H9 (cell line): ENCODE measurements at regions not wholly inside any gene's neighbourhood (a gene's known extent, or its start where the extent isn't known, plus 50 kb on each side); places are given as distances from the start of the nearest gene placed in this dataset.

ENCODE experiments used
- DNase-seq: peaks from one replicate; pipeline ENCODE4 v3.0.0-alpha.2; 2017
- H2AFZ ChIP-seq: one replicate; pipeline ENCODE4 v1.6.1; 2013; ENCODE audit warnings: mild to moderate bottlenecking, low read length, control low read depth, moderate library complexity
- H2AK5ac ChIP-seq: 2 replicates; pipeline ENCODE4 v1.6.1; 2013; ENCODE audit warnings: low read length, control low read depth, mixed read lengths; ENCODE audit not compliant: insufficient read length
- H2BK120ac ChIP-seq: one replicate; pipeline ENCODE4 v1.6.1; 2013; ENCODE audit warnings: low read depth, mild to moderate bottlenecking, low read length, control low read depth, inconsistent platforms; ENCODE audit not compliant: poor library complexity, severe bottlenecking
- H2BK12ac ChIP-seq: 2 replicates; pipeline ENCODE4 v1.6.1; 2013; ENCODE audit warnings: low read length, control low read depth, mixed read lengths, low read depth; ENCODE audit not compliant: insufficient read length
- H2BK15ac ChIP-seq: 2 replicates; pipeline ENCODE4 v1.6.1; 2013; ENCODE audit warnings: low read depth, low read length, control low read depth
- H2BK20ac ChIP-seq: one replicate; pipeline ENCODE4 v1.6.1; 2013; ENCODE audit warnings: low read depth, mild to moderate bottlenecking, low read length, control low read depth, inconsistent platforms; ENCODE audit not compliant: poor library complexity, severe bottlenecking
- H2BK5ac ChIP-seq: 2 replicates; pipeline ENCODE4 v1.6.1; 2013; ENCODE audit warnings: low read length, control low read depth, mixed read lengths; ENCODE audit not compliant: insufficient read length
- H3K14ac ChIP-seq: 2 replicates; pipeline ENCODE4 v1.6.1; 2013; ENCODE audit warnings: low read length, control low read depth; ENCODE audit not compliant: insufficient read depth
- H3K18ac ChIP-seq: 2 replicates; pipeline ENCODE4 v1.6.1; 2013; ENCODE audit warnings: low read depth, mild to moderate bottlenecking, mixed read lengths, low read length, control low read depth; ENCODE audit not compliant: insufficient read length
- H3K23ac ChIP-seq: 2 replicates; pipeline ENCODE4 v1.6.1; 2013; ENCODE audit warnings: low read length, control low read depth, mixed read lengths, low read depth; ENCODE audit not compliant: insufficient read length
- H3K23me2 ChIP-seq: 2 replicates; pipeline ENCODE4 v1.6.1; 2013; ENCODE audit warnings: low read depth, mild to moderate bottlenecking, mixed read lengths, low read length, control low read depth; ENCODE audit not compliant: insufficient read length, poor library complexity, severe bottlenecking
- H3K27ac ChIP-seq: 2 replicates; pipeline ENCODE4 v1.5.1; 2013; ENCODE audit warnings: low read length, control low read depth, mixed read lengths, low read depth; ENCODE audit not compliant: insufficient read length
- H3K27me3 ChIP-seq: 2 replicates; pipeline ENCODE4 v1.6.1; 2013; ENCODE audit warnings: low read length, control low read depth, inconsistent platforms; ENCODE audit not compliant: insufficient read depth
- H3K4ac ChIP-seq: 2 replicates; pipeline ENCODE4 v1.6.1; 2013; ENCODE audit warnings: low read depth, mild to moderate bottlenecking, control low read depth, inconsistent platforms, low read length, moderate library complexity
- H3K4me1 ChIP-seq: 2 replicates; pipeline ENCODE4 v1.6.1; 2013; ENCODE audit warnings: low read length, control low read depth, inconsistent platforms; ENCODE audit not compliant: insufficient read depth
- H3K4me2 ChIP-seq: 2 replicates; pipeline ENCODE4 v1.6.1; 2013; ENCODE audit warnings: low read length, control low read depth, mixed read lengths; ENCODE audit not compliant: insufficient read length, insufficient read depth
- H3K56ac ChIP-seq: 2 replicates; pipeline ENCODE4 v1.6.1; 2013; ENCODE audit warnings: low read depth, mild to moderate bottlenecking, mixed read lengths, low read length, control low read depth; ENCODE audit not compliant: insufficient read length
- H3K79me1 ChIP-seq: 2 replicates; pipeline ENCODE4 v1.6.1; 2013; ENCODE audit warnings: low read depth, mild to moderate bottlenecking, moderate library complexity, low read length, control low read depth, inconsistent platforms; ENCODE audit not compliant: insufficient read depth, poor library complexity, severe bottlenecking
- H3K79me2 ChIP-seq: 2 replicates; pipeline ENCODE4 v1.6.1; 2013; ENCODE audit warnings: low read length, control low read depth, inconsistent platforms; ENCODE audit not compliant: insufficient read depth
- H3K9ac ChIP-seq: 2 replicates; pipeline ENCODE4 v1.6.1; 2013; ENCODE audit warnings: low read length, control low read depth, mixed read lengths; ENCODE audit not compliant: insufficient read length; ENCODE audit errors: extremely low read depth
- H3K9me3 ChIP-seq: one replicate; pipeline ENCODE4 v1.6.1; 2013; ENCODE audit warnings: low read depth, low read length, inconsistent platforms; ENCODE audit not compliant: control insufficient read depth
- H3T11ph ChIP-seq: one replicate; pipeline ENCODE4 v1.6.1; 2013; ENCODE audit warnings: mild to moderate bottlenecking, low read length, control low read depth, inconsistent platforms
- H4K20me1 ChIP-seq: one replicate; pipeline ENCODE4 v1.6.1; 2013; ENCODE audit not compliant: control insufficient read depth, insufficient read length, insufficient read depth
- H4K5ac ChIP-seq: 2 replicates; pipeline ENCODE4 v1.6.1; 2013; ENCODE audit warnings: low read depth, mild to moderate bottlenecking, mixed read lengths, low read length, control low read depth; ENCODE audit not compliant: insufficient read length
- H4K8ac ChIP-seq: replicated peaks from 2 replicates; pipeline ENCODE4 v1.6.1; 2013; ENCODE audit warnings: low read length, control low read depth, mixed read lengths, low read depth; ENCODE audit not compliant: insufficient read length
- H4K91ac ChIP-seq: 2 replicates; pipeline ENCODE4 v1.6.1; 2013; ENCODE audit warnings: low read depth, mild to moderate bottlenecking, moderate library complexity, mixed read lengths, low read length, control low read depth; ENCODE audit not compliant: insufficient read length
- H3K27ac Mint-ChIP-seq, 3 experiments: 2 replicates in 2 of 3; 3 replicates in 1 of 3; pipeline ENCODE4 v1.8.0; 2020 to 2021; ENCODE audit warnings: mixed read lengths in 3 of 3, mild to moderate bottlenecking in 1 of 3, moderate library complexity in 1 of 3
- H3K27me3 Mint-ChIP-seq: 2 replicates; pipeline ENCODE4 v1.8.0; 2021; ENCODE audit warnings: low read depth, mild to moderate bottlenecking, moderate library complexity, mixed read lengths
- H3K36me3 Mint-ChIP-seq, 3 experiments: 2 replicates in 2 of 3; 3 replicates in 1 of 3; pipeline ENCODE4 v1.8.0; 2020 to 2021; ENCODE audit warnings: low read depth in 3 of 3, mixed read lengths in 3 of 3; ENCODE audit not compliant: insufficient read depth in 1 of 3
- H3K4me1 Mint-ChIP-seq, 2 experiments: 2 replicates each; pipeline ENCODE4 v1.8.0; 2020; ENCODE audit warnings: mixed read lengths in 2 of 2
- H3K4me3 Mint-ChIP-seq, 2 experiments: 2 replicates in 1 of 2; 3 replicates in 1 of 2; pipeline ENCODE4 v1.8.0; 2020 to 2021; ENCODE audit warnings: mild to moderate bottlenecking in 2 of 2, mixed read lengths in 2 of 2, moderate library complexity in 1 of 2
- H3K9me3 Mint-ChIP-seq, 2 experiments: 2 replicates in 1 of 2; 3 replicates in 1 of 2; pipeline ENCODE4 v1.8.0; 2020; ENCODE audit warnings: mild to moderate bottlenecking in 2 of 2, mixed read lengths in 2 of 2, moderate library complexity in 1 of 2
- WGBS: extraction: QIAGEN DNeasy Blood & Tissue Kit; methylation state at CpG from one replicate; pipeline ENCODE4 v1.1.7; 2013; ENCODE audit warnings: missing lambda C conversion rate, low lambda C conversion rate, mixed read lengths; ENCODE audit not compliant: insufficient read length; ENCODE audit errors: extremely low coverage; 5-methylcytosine and 5-hydroxymethylcytosine counted together
- TF ChIP-seq, protein P1 (sequence below): fragments of 200-600 bp; sonication (generic); conservative IDR thresholded peaks from 3 replicates; pipeline ENCODE4 v1.8.0; 2021; ENCODE audit warnings: antibody characterized with exemption, mild to moderate bottlenecking

DNA sequence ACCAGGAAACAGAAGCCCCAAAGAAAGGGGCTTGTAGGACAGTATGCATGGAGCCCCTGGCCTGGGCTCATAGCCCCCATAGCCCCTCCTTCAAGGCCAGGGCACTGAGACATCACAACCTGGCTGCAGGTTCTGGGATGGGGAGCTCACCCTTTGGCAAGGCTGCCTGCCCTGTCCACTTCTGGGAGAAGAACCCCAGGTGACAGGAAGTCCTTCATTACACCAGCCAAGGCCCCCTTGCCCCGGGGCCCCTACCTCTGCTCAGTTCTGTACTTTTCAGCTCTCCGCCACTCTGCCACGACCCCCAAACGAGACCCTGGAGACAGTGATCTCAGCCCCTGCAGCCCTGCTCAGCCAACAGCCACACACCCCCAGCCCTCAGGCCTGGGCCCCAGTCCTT, 223.2 kb upstream of the RTL1 start:
- Mint-ChIP-seq H3K4me3 (no peak overlapping the region), H3K36me3 (no peaks in the 10 kb centered on the region), H3K27ac (peak overlapping the region in 1 of 3 experiments; percentile 66; a peak in 1 of 7 replicates), H3K4me1 (peaks cover 0 to 3% of the 10 kb centered on the region in 2 experiments; a peak in 2 of 4 replicates), H3K27me3 (peaks cover 24% of the 10 kb centered on the region), H3K9me3 (no peaks in the 10 kb centered on the region; a peak in 1 of 5 replicates)
- no peak overlapping the region for H2BK15ac ChIP-seq
- H3K14ac ChIP-seq = no peak overlapping the region
- no peak overlapping the region for H3K56ac ChIP-seq
- H3K9me3 ChIP-seq = no peaks in the 10 kb centered on the region
- no peak overlapping the region for H4K91ac ChIP-seq
- no peak overlapping the region for H2BK20ac ChIP-seq
- no peak overlapping the region for H3K4me2 ChIP-seq
- TF ChIP-seq, protein P1, sequence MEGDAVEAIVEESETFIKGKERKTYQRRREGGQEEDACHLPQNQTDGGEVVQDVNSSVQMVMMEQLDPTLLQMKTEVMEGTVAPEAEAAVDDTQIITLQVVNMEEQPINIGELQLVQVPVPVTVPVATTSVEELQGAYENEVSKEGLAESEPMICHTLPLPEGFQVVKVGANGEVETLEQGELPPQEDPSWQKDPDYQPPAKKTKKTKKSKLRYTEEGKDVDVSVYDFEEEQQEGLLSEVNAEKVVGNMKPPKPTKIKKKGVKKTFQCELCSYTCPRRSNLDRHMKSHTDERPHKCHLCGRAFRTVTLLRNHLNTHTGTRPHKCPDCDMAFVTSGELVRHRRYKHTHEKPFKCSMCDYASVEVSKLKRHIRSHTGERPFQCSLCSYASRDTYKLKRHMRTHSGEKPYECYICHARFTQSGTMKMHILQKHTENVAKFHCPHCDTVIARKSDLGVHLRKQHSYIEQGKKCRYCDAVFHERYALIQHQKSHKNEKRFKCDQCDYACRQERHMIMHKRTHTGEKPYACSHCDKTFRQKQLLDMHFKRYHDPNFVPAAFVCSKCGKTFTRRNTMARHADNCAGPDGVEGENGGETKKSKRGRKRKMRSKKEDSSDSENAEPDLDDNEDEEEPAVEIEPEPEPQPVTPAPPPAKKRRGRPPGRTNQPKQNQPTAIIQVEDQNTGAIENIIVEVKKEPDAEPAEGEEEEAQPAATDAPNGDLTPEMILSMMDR = no peak
- no CpG with 5 or more reads among the region's 4 CpGs for WGBS
- no peaks in the 10 kb centered on the region for H3K79me1 ChIP-seq
- H3K4ac ChIP-seq = no peak overlapping the region
- H4K5ac ChIP-seq = no peak overlapping the region
- H2BK12ac ChIP-seq = no peak overlapping the region
- no peak overlapping the region for H3K27ac ChIP-seq
- H3K4me1 ChIP-seq = no peaks in the 10 kb centered on the region
- no peak for DNase-seq
- no peak overlapping the region for H4K8ac ChIP-seq
- H4K20me1 ChIP-seq = no peaks in the 10 kb centered on the region
- no peak overlapping the region for H2AK5ac ChIP-seq
- no peak overlapping the region for H3T11ph ChIP-seq
- H3K79me2 ChIP-seq = no peaks in the 10 kb centered on the region
- H3K23me2 ChIP-seq = no peaks in the 10 kb centered on the region
- H2BK120ac ChIP-seq = no peak overlapping the region
- no peaks in the 10 kb centered on the region for H3K27me3 ChIP-seq
- H2BK5ac ChIP-seq = no peak overlapping the region
- H3K9ac ChIP-seq = no peak overlapping the region
- H3K23ac ChIP-seq = no peak overlapping the region
- H3K18ac ChIP-seq = no peak overlapping the region
- H2AFZ ChIP-seq = no peak overlapping the region
